PC-9 (cell line): ENCODE measurements at regions not wholly inside any gene's neighbourhood (a gene's known extent, or its start where the extent isn't known, plus 50 kb on each side); places are given as distances from the start of the nearest gene placed in this dataset.
A peak's percentile ranks its signal among the peaks of the same experiment; 100 is the strongest.

Source experiments
- BruUV-seq: library from RNA; stranded (reverse); fragments of 400-500 nt; replicated peaks from 2 replicates; lab custom pipeline; 2021; lab: Mats Ljungman, UMichigan
- CTCF ChIA-PET: fragments of 300-600 bp; sonication (Branson Sonifier 250); formaldehyde crosslinking; loops from one replicate; lab custom pipeline; 2022; ENCODE audit warnings: antibody characterized with exemption; lab: Charles Lee
- POLR2A ChIA-PET: fragments of 300-600 bp; sonication (Branson Sonifier 250); formaldehyde crosslinking; loops from one replicate; lab custom pipeline; 2022; ENCODE audit warnings: antibody characterized with exemption; ENCODE audit not compliant: unreplicated experiment; lab: Charles Lee
- DNase-seq, 2 experiments: peaks; one replicate each; pipeline versions ENCODE4 v3.0.0 to v3.0.0-alpha.2; 2015 to 2022; ENCODE audit warnings: mixed read lengths in 1 of 2
- H2AFZ ChIP-seq: fragments of 200-600 bp; sonication (generic); 2 replicates; pipeline ENCODE4 v1.8.1; 2017; ENCODE audit warnings: antibody characterized with exemption
- H3F3A ChIP-seq: fragments of 200-600 bp; sonication (generic); 2 replicates; pipeline ENCODE4 v1.8.1; 2017; ENCODE audit warnings: antibody characterized with exemption, mild to moderate bottlenecking, low read depth; ENCODE audit not compliant: insufficient read depth
- H3K27ac ChIP-seq: fragments of 200-600 bp; sonication (generic); 2 replicates; pipeline ENCODE4 v1.6.1; 2016; ENCODE audit warnings: mixed run types
- H3K27me3 ChIP-seq: fragments of 200-600 bp; sonication (generic); 2 replicates; pipeline ENCODE4 v1.6.1; 2016; ENCODE audit warnings: low read depth, mixed run types; ENCODE audit not compliant: insufficient read depth
- H3K36me3 ChIP-seq: fragments of 200-600 bp; sonication (generic); 2 replicates; pipeline ENCODE4 v1.6.1; 2016; ENCODE audit warnings: low read depth, mixed run types
- H3K4me1 ChIP-seq: fragments of 200-600 bp; sonication (generic); replicated peaks from 2 replicates; pipeline ENCODE4 v1.6.1; 2016; ENCODE audit warnings: mixed run types; ENCODE audit not compliant: insufficient read depth
- H3K4me2 ChIP-seq: fragments of 200-600 bp; sonication (generic); 2 replicates; pipeline ENCODE4 v1.6.1; 2017; ENCODE audit warnings: mixed run types
- H3K4me3 ChIP-seq: fragments of 200-600 bp; sonication (generic); 2 replicates; pipeline ENCODE4 v1.6.1; 2016; ENCODE audit warnings: mixed run types
- H3K79me2 ChIP-seq: fragments of 200-600 bp; sonication (generic); 2 replicates; pipeline ENCODE4 v1.6.1; 2017; ENCODE audit warnings: low read depth, mixed run types
- H3K9me2 ChIP-seq: fragments of 200-600 bp; sonication (generic); 2 replicates; pipeline ENCODE4 v1.8.1; 2017; ENCODE audit warnings: mild to moderate bottlenecking; ENCODE audit not compliant: insufficient read depth
- H3K9me3 ChIP-seq: fragments of 200-600 bp; sonication (generic); 2 replicates; pipeline ENCODE4 v1.8.1; 2016; ENCODE audit warnings: low read depth; ENCODE audit not compliant: insufficient read depth
- H4K20me1 ChIP-seq: fragments of 200-600 bp; sonication (generic); 2 replicates; pipeline ENCODE4 v1.8.1; 2017; ENCODE audit not compliant: insufficient read depth
- EZH2 ChIP-seq: fragments of 200-600 bp; sonication (generic); IDR thresholded peaks from 2 replicates; pipeline ENCODE4 v1.8.0; 2017; ENCODE audit warnings: antibody characterized with exemption, low read depth
- intact Hi-C: fragments of 100-400 bp; cut with micrococcal nuclease; formaldehyde crosslinking; loops from one replicate; pipeline ENCODE4 v1.10.0; 2022; ENCODE audit not compliant: unreplicated experiment
- TF ChIP-seq, protein P1 (sequence below): fragments of 200-600 bp; sonication (generic); conservative IDR thresholded peaks from 2 replicates; pipeline ENCODE4 v1.6.1; 2017; ENCODE audit warnings: mixed run types, antibody characterized with exemption, mild to moderate bottlenecking, moderate library complexity

GRCh38 chr12:86600664-86601231 lies 344.6 kb upstream of the MGAT4C start:
- Histone ChIP-seq H3K36me3 (no peaks in the 10 kb centered on the region), H3K27ac (no peak overlapping the region), H3K27me3 (no peaks in the 10 kb centered on the region), H3K4me1 (no peaks in the 10 kb centered on the region), H2AFZ (no peak overlapping the region), H3K79me2 (no peaks in the 10 kb centered on the region), H3K4me2 (no peak overlapping the region), H3F3A (no peaks in the 10 kb centered on the region), H3K9me3 (no peaks in the 10 kb centered on the region), H3K4me3 (no peak overlapping the region), H3K9me2 (no peaks in the 10 kb centered on the region), H4K20me1 (no peaks in the 10 kb centered on the region)
- TF ChIP-seq EZH2, result no peak
- TF ChIP-seq, protein P1, sequence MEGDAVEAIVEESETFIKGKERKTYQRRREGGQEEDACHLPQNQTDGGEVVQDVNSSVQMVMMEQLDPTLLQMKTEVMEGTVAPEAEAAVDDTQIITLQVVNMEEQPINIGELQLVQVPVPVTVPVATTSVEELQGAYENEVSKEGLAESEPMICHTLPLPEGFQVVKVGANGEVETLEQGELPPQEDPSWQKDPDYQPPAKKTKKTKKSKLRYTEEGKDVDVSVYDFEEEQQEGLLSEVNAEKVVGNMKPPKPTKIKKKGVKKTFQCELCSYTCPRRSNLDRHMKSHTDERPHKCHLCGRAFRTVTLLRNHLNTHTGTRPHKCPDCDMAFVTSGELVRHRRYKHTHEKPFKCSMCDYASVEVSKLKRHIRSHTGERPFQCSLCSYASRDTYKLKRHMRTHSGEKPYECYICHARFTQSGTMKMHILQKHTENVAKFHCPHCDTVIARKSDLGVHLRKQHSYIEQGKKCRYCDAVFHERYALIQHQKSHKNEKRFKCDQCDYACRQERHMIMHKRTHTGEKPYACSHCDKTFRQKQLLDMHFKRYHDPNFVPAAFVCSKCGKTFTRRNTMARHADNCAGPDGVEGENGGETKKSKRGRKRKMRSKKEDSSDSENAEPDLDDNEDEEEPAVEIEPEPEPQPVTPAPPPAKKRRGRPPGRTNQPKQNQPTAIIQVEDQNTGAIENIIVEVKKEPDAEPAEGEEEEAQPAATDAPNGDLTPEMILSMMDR, result no peak
- no TSS peak for BruUV-seq
- intact Hi-C loops, result no loop called here
- no peak for DNase-seq
- ChIA-PET CTCF (no interaction called here), POLR2A (no interaction called here)

DNA sequence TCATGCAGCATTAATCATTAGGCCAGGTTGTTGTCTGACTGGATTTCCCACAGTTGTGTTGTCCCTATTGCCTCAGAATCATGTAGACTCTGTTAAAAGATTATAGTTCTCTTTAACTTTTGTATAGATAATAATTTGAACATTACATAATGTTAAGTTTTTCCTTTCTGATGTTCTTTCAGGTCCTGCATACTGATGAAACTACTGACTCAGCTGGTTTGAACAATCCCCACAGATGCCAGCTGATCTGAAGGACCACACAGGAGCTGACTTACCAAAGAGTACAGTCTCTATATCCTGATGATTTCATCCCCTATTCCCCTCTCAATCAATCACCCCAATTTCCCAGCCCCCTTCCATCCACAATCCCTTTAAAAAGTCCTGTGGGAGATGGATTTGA lies 341.2 kb upstream of the MGAT4C start:
- ChIA-PET CTCF (no interaction called here), POLR2A (no interaction called here)
- H4K20me1 ChIP-seq, result no peaks in the 10 kb centered on the region
- H3K9me3 ChIP-seq, result no peaks in the 10 kb centered on the region
- H3K9me2 ChIP-seq, result no peaks in the 10 kb centered on the region
- H2AFZ ChIP-seq, result no peak overlapping the region
- H3K27ac ChIP-seq, result no peak overlapping the region
- no peaks in the 10 kb centered on the region for H3K27me3 ChIP-seq
- no peak overlapping the region for H3K4me3 ChIP-seq
- H3K79me2 ChIP-seq, result no peaks in the 10 kb centered on the region
- intact Hi-C loops, result no loop called here
- H3K4me1 ChIP-seq, result no peaks in the 10 kb centered on the region
- H3K36me3 ChIP-seq, result no peaks in the 10 kb centered on the region
- no TSS peak for BruUV-seq
- H3K4me2 ChIP-seq, result no peak overlapping the region
- no peak for DNase-seq
- no peak for TF ChIP-seq EZH2
- TF ChIP-seq, protein P1, result no peak
- H3F3A ChIP-seq, result no peaks in the 10 kb centered on the region

DNA sequence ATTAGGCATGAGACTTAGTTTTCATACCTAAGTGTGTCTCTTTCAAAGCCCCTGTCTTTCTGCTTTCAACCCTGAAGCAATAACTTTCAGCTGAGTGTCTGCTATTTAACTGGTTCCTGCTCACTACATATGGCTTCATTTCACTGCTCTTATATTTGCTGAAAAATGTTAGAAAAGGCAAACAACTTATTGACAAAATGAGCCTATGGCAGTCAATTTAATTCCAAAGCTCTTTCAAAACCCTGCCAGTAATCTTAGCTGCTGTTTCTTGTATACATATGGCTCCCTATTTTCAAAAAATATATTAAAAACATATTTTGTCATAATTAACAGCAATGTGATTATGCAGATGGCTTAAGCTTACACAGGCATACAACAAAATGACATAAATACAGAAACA lies 334.1 kb upstream of the MGAT4C start:
- no peaks in the 10 kb centered on the region; the same call in 1 of the 2 replicates for H3K9me2 ChIP-seq
- no peaks in the 10 kb centered on the region for H3K4me1 ChIP-seq
- H2AFZ ChIP-seq, result 0 out of 2 replicates have a peak overlapping the region, but pooled peaks have one; percentile 8
- H4K20me1 ChIP-seq, result no peaks in the 10 kb centered on the region
- no peaks in the 10 kb centered on the region for H3K79me2 ChIP-seq
- no peaks in the 10 kb centered on the region for H3K9me3 ChIP-seq
- no TSS peak for BruUV-seq
- no peaks in the 10 kb centered on the region for H3F3A ChIP-seq
- no peak overlapping the region for H3K27ac ChIP-seq
- H3K4me3 ChIP-seq, result no peak overlapping the region
- CTCF ChIA-PET, result no interaction called here
- no peak for DNase-seq
- POLR2A ChIA-PET, result interaction anchor here (0.5 kb wide), 1 partner anchor 152 kb away, joined by 6 read pairs; no protein-coding TSS in a partner anchor
- H3K4me2 ChIP-seq, result no peak overlapping the region
- no peaks in the 10 kb centered on the region for H3K36me3 ChIP-seq
- TF ChIP-seq, protein P1, result no peak
- TF ChIP-seq EZH2, result no peak
- intact Hi-C loops, result no loop called here
- H3K27me3 ChIP-seq, result no peaks in the 10 kb centered on the region
